Epithelial cell of esophagus (primary cell): ENCODE measurements at regions not wholly inside any gene's neighbourhood (a gene's known extent, or its start where the extent isn't known, plus 50 kb on each side); places are given as distances from the start of the nearest gene placed in this dataset.
"Not testable (repeated sequence)": the region's sequence is repeated elsewhere in the genome, so short reads cannot be mapped to it uniquely, and the experiment has no call there.

Experiments
- DNase-seq: peaks from one replicate; pipeline ENCODE4 v3.0.0; 2010; ENCODE audit warnings: low read depth
- H3K4me3 ChIP-seq: 2 replicates; pipeline ENCODE4 v1.5.1; 2011; ENCODE audit warnings: mild to moderate bottlenecking, low read length, control low read depth
- TF ChIP-seq, protein P1 (sequence below): IDR thresholded peaks from 2 replicates; pipeline ENCODE4 v1.5.1; 2011; ENCODE audit warnings: low read depth, mild to moderate bottlenecking, low read length, control low read depth, inconsistent platforms; ENCODE audit not compliant: insufficient read depth; ENCODE audit errors: missing control alignments

DNA sequence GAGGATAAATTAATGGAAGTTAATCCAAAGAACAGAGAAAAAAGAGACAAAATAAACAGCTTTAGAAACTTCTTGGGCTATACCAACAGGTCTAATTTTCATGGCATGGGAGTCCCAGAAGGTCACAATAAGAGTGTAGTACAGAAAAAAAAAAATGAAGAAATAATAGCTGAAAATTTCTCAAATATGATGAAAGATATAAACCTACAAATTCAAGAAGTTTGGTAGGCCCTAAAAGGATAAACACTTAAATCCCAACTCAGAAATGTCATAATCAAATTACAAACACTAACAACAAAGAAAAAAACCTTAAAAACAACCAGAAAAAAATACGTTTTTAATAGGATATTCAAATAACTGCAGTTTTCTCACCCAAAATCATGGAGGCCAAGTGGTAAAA, 229.3 kb upstream of the ZEB2 start:
- TF ChIP-seq, protein P1, sequence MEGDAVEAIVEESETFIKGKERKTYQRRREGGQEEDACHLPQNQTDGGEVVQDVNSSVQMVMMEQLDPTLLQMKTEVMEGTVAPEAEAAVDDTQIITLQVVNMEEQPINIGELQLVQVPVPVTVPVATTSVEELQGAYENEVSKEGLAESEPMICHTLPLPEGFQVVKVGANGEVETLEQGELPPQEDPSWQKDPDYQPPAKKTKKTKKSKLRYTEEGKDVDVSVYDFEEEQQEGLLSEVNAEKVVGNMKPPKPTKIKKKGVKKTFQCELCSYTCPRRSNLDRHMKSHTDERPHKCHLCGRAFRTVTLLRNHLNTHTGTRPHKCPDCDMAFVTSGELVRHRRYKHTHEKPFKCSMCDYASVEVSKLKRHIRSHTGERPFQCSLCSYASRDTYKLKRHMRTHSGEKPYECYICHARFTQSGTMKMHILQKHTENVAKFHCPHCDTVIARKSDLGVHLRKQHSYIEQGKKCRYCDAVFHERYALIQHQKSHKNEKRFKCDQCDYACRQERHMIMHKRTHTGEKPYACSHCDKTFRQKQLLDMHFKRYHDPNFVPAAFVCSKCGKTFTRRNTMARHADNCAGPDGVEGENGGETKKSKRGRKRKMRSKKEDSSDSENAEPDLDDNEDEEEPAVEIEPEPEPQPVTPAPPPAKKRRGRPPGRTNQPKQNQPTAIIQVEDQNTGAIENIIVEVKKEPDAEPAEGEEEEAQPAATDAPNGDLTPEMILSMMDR = no peak
- DNase-seq = no peak
- H3K4me3 ChIP-seq = no peak overlapping the region

DNA sequence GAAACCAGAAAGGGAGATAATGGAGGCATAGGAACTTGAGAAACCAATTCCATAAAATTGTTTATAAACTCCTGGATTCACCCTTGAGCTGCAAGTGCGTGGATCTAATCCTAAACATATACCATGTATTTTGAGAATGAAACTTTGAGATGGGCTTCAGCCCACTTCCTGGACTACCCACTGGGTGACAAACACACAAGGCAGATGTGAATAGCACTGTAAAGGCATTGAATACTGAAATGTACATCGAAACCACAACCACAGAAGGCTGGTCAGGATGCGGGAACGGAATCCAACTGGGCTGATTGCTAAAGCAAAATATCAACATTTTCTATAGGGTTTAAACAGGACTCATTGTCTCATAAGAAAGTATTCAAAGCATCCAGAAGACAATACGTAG, 228.5 kb upstream of the ZEB2 start:
- DNase-seq = no peak
- no peak overlapping the region for H3K4me3 ChIP-seq

GRCh38 chr2:144747571-144747970, 227.7 kb upstream of the ZEB2 start:
- DNase-seq = no peak
- TF ChIP-seq, protein P1 = no peak
- H3K4me3 ChIP-seq = no peak overlapping the region

More for the DNA sequence above, 228.5 kb upstream of the ZEB2 start:
- TF ChIP-seq, protein P1 = no peak

GRCh38 chr2:144745424-144745823, 225.5 kb upstream of the ZEB2 start:
- TF ChIP-seq, protein P1 = no peak
- DNase-seq = no peak
- no peak overlapping the region for H3K4me3 ChIP-seq

GRCh38 chr2:144738749-144739148, 218.8 kb upstream of the ZEB2 start:
- no peak for DNase-seq
- TF ChIP-seq, protein P1 = no peak
- H3K4me3 ChIP-seq = no peak overlapping the region

DNA sequence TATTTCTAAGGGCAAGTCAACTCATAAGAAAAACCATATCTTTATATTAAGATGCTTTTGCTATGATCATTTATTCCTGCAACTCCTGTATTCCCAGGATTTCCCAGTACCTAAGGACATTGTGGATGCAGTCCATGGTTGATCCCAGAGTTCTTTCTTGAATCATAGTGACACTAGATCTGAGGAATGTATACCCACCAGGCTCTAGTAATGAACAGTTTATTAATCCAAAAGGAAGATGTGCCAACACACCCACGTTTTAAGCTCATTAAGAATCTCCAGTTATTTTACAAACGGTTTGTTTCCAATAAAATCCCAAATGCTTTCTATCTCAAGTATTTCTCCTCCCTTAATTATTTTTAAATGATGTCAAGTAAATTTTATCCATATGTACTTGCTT, 210.8 kb upstream of the ZEB2 start:
- H3K4me3 ChIP-seq = no peak overlapping the region
- TF ChIP-seq, protein P1 = no peak

GRCh38 chr2:144724460-144724859, 204.5 kb upstream of the ZEB2 start:
- not testable (repeated sequence) for DNase-seq, H3K4me3 ChIP-seq

More for the DNA sequence above, 210.8 kb upstream of the ZEB2 start:
- DNase-seq = no peak
